ENCODE measurements at regions not wholly inside any gene's neighbourhood (a gene's known extent, or its start where the extent isn't known, plus 50 kb on each side); places are given as distances from the start of the nearest gene placed in this dataset.

DNA sequence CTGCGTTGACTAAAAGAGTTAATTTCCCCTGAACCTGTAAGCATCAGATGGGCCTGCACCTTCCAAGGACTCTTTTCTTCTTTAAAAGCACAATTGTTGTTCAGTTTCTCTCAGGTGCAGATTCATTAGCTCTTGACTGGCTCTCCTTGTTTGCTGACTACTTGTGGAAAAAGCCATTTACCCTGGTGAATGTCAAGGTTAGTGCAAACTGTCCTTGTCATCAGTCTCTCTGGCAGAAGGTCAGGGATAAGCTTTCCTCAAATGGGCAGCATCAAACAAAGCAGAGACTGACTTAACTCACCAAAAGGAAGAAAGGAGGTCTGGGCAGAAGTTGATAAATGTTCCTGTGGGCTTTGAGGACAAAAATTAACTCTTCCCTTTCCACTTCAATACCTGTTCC is 922.7 kb downstream of the BCL11A start:
- no peak overlapping the region for H3K4me3 ChIP-seq
- TF ChIP-seq POLR2A (IDR thresholded peaks at IDR 0.05): no peak
- TF ChIP-seq, protein P1, sequence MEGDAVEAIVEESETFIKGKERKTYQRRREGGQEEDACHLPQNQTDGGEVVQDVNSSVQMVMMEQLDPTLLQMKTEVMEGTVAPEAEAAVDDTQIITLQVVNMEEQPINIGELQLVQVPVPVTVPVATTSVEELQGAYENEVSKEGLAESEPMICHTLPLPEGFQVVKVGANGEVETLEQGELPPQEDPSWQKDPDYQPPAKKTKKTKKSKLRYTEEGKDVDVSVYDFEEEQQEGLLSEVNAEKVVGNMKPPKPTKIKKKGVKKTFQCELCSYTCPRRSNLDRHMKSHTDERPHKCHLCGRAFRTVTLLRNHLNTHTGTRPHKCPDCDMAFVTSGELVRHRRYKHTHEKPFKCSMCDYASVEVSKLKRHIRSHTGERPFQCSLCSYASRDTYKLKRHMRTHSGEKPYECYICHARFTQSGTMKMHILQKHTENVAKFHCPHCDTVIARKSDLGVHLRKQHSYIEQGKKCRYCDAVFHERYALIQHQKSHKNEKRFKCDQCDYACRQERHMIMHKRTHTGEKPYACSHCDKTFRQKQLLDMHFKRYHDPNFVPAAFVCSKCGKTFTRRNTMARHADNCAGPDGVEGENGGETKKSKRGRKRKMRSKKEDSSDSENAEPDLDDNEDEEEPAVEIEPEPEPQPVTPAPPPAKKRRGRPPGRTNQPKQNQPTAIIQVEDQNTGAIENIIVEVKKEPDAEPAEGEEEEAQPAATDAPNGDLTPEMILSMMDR (IDR thresholded peaks at IDR 0.05): no peak
- no peak for DNase-seq
- no peak overlapping the region for H3K27ac ChIP-seq
- intact Hi-C loops (cut with DNase I; ENCODE audit: low total_unique reads): no loop called here
- no peaks in the 10 kb centered on the region for H3K36me3 ChIP-seq
- no peaks in the 10 kb centered on the region for H3K4me1 ChIP-seq
- H3K9me3 ChIP-seq: no peaks in the 10 kb centered on the region
- H3K27me3 ChIP-seq: no peaks in the 10 kb centered on the region

DNA sequence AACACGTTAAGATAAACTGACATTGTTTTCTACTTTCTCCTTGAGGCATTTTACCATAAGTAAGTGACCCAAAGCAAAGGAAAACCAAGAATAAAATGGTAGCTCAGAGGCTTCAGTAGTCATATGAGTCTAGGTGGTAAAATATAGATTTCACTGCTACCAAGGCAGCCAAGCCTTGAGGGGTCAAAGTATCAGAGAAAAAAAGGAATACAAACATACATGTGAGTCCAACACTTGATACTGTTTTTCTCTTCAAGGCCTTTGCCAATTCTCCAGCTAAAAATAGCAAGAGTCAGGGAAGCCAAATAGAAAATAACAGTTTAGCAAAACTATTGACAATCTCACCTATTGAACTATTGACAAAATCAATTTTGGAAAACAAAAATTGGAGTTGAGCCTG is 925.9 kb downstream of the BCL11A start:
- intact Hi-C loops (cut with DNase I; ENCODE audit: low total_unique reads): no loop called here
- no peaks in the 10 kb centered on the region for H3K36me3 ChIP-seq
- no peak overlapping the region for H3K4me3 ChIP-seq
- H3K27me3 ChIP-seq: no peaks in the 10 kb centered on the region
- H3K9me3 ChIP-seq: no peaks in the 10 kb centered on the region
- no peak for TF ChIP-seq POLR2A (IDR thresholded peaks at IDR 0.05)
- TF ChIP-seq, protein P1 (IDR thresholded peaks at IDR 0.05): no peak
- no peak overlapping the region for H3K27ac ChIP-seq
- H3K4me1 ChIP-seq: no peaks in the 10 kb centered on the region
- DNase-seq: no peak

DNA sequence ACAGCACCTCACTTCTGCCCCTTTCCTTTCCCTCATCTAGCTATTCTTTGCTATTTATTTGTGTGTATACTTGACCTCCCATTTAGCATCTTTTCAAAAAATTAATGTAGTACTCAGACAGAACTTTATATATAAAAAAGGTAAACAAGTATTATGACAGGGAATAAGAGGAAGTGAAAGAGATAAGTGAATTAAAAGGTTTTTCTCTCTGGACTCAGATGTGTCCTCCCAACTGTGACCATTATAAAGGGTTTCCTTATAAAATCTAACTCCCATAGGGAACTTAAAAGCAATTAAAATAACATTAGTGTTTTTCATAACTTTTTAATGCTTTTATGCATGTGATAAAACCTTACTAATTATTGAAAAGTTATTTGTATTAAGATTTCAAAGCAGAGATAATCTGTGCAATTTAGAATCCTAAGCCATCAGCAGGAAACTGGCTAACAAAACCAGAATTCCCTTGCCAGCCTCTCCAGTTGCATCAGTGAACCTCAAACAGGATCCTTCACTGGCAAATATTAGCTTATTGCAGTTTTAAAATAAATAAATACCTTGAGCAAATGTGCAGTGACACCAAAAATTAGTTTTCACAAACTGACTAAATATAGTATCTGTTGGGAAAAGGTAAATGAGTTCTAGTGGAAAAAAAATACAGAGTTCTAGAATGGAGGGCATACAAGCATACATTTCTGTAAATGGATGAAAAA is 930.7 kb downstream of the BCL11A start:
- H3K27me3 ChIP-seq: no peaks in the 10 kb centered on the region
- H3K4me1 ChIP-seq: no peaks in the 10 kb centered on the region
- intact Hi-C loops (cut with DNase I; ENCODE audit: low total_unique reads): no loop called here
- H3K36me3 ChIP-seq: no peaks in the 10 kb centered on the region
- TF ChIP-seq, protein P1 (IDR thresholded peaks at IDR 0.05): no peak
- no peak for TF ChIP-seq POLR2A (IDR thresholded peaks at IDR 0.05)
- no peak overlapping the region for H3K4me3 ChIP-seq
- peaks cover 0 to under 1% of the 10 kb centered on the region in 2 donors for H3K9me3 ChIP-seq
- no peak overlapping the region for H3K27ac ChIP-seq
- no peak for DNase-seq

DNA sequence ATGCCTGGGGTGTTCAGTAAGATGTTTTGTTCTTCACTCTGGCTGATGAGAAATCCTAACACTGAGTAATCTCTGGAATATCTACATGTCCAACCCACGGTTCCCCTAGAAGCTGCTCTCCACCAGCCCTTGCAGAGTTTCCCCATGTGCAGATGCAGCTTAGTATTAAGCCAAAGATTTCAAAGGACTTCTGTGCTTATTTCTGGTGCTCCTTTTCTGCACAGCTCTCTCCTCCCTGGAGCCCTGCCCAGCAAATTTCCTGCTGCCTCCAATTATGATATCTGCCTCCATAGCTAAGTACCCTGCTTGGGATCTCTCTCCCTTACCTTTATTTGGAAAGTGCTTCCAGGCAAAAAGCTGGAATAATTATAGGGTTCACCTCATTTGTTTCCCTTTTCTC is 949.3 kb downstream of the BCL11A start:
- intact Hi-C loops (cut with DNase I; ENCODE audit: low total_unique reads): no loop called here
- no peaks in the 10 kb centered on the region for H3K4me1 ChIP-seq
- no peaks in the 10 kb centered on the region for H3K9me3 ChIP-seq
- H3K27ac ChIP-seq: no peak overlapping the region
- no peaks in the 10 kb centered on the region for H3K27me3 ChIP-seq
- DNase-seq: no peak
- TF ChIP-seq, protein P1 (IDR thresholded peaks at IDR 0.05): no peak
- TF ChIP-seq POLR2A (IDR thresholded peaks at IDR 0.05): no peak
- no peaks in the 10 kb centered on the region for H3K36me3 ChIP-seq
- H3K4me3 ChIP-seq: no peak overlapping the region

DNA sequence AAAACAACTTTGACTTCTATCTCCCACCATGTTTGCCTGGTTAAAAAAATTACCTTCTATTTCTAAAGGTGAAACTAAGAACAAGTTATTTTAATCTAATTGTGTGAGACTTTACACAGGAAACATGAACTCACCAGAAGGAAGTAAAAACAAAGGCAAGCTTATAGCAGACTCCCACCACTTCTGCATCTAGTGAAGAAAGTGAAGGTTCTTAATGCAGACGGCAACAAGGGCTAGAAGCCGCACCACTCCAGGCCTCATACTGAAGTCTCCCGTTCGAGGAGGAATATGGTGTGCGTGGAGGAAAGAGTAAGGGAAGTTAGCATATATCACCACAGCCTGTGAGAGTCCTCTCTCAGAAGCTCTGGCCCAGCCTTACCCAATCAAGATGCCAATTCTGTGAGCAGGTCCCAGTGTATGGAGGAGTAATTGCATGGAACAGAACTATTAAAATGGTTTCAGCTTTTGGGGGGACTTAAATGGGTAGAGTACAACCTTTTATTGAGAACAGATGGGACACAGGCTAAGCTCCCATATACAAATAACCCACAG is 958.7 kb downstream of the BCL11A start:
- no peak for TF ChIP-seq POLR2A (IDR thresholded peaks at IDR 0.05)
- TF ChIP-seq, protein P1 (IDR thresholded peaks at IDR 0.05): no peak
- no peaks in the 10 kb centered on the region for H3K9me3 ChIP-seq
- intact Hi-C loops (cut with DNase I; ENCODE audit: low total_unique reads): no loop called here
- no peaks in the 10 kb centered on the region for H3K27me3 ChIP-seq
- no peaks in the 10 kb centered on the region for H3K4me1 ChIP-seq
- no peak overlapping the region for H3K4me3 ChIP-seq
- DNase-seq: no peak
- H3K36me3 ChIP-seq: no peaks in the 10 kb centered on the region
- no peak overlapping the region for H3K27ac ChIP-seq
